HG02852 (cell line): ENCODE measurements at regions not wholly inside any gene's neighbourhood (a gene's known extent, or its start where the extent isn't known, plus 50 kb on each side); places are given as distances from the start of the nearest gene placed in this dataset.

Experiments
- ATAC-seq: cut with Tn5 transposase; IDR thresholded peaks from one replicate; pipeline ENCODE4 v1.9.1; 2021; ENCODE audit warnings: mild to moderate bottlenecking, moderate library complexity; ENCODE audit not compliant: unreplicated experiment

- ATAC-seq, result no peak
These were observed 85.4 kb upstream of the PBX1 start for GRCh38 chr1:164473544-164473943.

DNA sequence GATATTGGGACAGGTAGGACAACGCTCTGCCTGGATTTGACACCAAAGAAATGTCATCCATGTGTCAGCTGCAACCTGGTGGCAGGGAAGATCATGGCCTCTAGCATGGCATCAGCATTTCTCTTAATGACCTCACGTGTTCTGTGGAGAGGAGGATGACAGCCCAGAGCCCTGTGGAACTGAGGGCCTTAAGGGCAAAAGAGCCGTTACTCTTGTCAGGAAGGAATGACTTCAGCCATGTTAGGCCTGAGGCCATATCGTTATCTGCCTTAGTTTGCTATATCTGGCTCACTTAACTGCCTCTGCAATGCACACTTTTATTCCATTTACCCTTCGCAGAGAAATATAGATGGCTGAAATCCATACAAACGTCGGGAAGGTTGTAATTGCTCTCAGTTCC lies 83.2 kb upstream of the PBX1 start:
- no peak for ATAC-seq

DNA sequence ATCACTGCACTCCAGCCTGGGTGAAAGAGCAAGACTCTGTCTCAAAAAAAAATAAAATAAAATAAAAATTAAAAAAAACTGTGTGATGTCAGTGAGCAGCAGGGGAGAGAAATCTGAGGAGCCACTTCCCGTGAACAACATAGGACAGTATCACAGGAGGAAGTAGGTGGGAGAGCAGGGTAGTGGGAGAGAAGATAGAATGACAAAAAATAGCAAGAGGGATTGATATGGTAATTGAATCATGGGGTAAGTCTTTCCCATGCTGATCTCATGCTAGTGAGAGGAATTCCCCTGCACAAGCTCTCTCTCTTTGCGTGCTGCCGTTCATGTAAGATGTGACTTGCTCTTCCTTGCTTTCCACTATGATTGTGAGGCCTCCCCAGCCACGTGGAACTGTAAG lies 81.6 kb upstream of the PBX1 start:
- no peak for ATAC-seq

DNA sequence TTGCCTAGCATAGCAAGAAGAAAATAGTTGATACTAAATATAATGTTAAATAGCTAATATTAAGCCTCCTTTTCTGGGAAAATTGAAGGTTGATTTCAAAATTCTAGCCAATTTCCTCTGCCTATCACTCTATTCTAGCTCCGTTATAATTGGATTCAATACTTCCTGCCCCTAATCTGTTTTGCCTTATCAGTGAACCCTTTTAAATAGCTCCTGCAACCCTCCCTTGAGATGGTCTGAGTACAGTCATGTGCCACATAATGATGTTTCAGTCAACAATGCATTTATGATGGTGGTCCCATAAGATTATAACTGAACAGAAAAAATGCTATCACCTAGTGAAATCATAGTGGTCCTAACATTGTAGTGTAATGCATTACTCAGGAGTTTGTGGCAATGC lies 79.7 kb upstream of the PBX1 start:
- no peak for ATAC-seq

DNA sequence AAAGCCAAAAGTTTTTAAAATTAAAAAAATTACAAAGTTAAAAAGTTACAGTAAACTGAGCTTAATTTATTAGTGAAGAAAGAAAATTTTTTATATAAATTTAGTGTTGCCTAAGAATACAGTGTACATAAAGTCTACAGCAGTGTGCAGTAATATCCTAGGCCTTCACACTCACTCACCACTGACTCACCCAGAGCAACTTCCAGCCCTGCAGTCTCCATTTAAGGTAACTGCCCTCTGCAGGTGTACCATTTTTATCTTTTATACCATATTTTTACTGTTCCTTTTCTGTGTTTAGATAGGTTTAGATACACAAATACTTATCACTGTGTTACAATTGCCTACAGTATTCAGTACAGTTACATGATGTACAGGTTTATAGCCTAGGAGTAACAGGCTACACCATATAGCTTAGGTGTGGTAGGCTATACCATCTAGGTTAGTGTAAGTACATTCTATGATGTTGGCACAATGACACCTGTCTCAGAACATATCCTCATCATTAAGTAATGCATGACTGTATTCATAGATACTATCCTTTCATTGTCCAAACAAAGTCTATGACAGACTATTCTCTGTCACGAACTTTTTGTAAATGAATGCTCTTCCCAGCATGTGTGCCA lies 78.6 kb upstream of the PBX1 start:
- ATAC-seq, result no peak

GRCh38 chr1:164495905-164496304 lies 63.1 kb upstream of the PBX1 start:
- ATAC-seq, result no peak

GRCh38 chr1:164498792-164499191 lies 60.2 kb upstream of the PBX1 start:
- ATAC-seq, result no peak

- ATAC-seq, result no peak
These were observed 54.2 kb upstream of the PBX1 start for GRCh38 chr1:164504749-164505148.
